ENCODE measurements at regions not wholly inside any gene's neighbourhood (a gene's known extent, or its start where the extent isn't known, plus 50 kb on each side); places are given as distances from the start of the nearest gene placed in this dataset.

DNA sequence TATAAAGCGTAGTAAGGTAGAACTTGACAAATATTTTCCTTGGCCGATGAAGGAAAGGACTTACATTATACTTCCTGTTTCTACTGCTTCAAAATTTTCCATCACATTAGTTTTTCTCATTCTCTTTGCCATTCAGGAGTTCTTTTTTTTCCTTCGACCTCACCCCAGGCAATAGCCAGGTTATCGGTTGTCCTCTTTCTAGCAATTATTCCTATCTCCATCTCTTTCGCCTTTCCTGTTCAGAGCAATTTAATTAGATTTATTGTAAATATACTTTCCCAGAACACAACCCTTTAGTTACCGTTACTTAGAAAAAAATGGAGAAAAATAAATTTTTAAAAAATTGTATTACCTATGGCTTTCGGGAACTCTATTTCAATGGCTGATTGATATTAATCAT is 205.2 kb downstream of the KCNJ2 start:
- intact Hi-C loops (cut with DNase I), result no loop called here
- no peak overlapping the region for H3K27ac ChIP-seq

GRCh38 chr17:70375406-70375805 is 206.1 kb downstream of the KCNJ2 start:
- Histone ChIP-seq H3K4me3 (no peak overlapping the region), H3K27me3 (no peaks in the 10 kb centered on the region), H3K36me3 (no peaks in the 10 kb centered on the region), H3K4me1 (no peaks in the 10 kb centered on the region), H3K27ac (no peak overlapping the region), H3K9me3 (no peaks in the 10 kb centered on the region)
- intact Hi-C loops (cut with DNase I), result no loop called here
- no peak for TF ChIP-seq CTCF (IDR thresholded peaks at IDR 0.05)
- no peak for DNase-seq (ENCODE audit: low spot score in 2 of 2)

More for the DNA sequence above, 205.2 kb downstream of the KCNJ2 start:
- H3K36me3 ChIP-seq, result no peaks in the 10 kb centered on the region
- DNase-seq (ENCODE audit: low spot score in 2 of 2), result no peak
- no peaks in the 10 kb centered on the region for H3K27me3 ChIP-seq
- no peaks in the 10 kb centered on the region for H3K9me3 ChIP-seq
- no peak for TF ChIP-seq CTCF (IDR thresholded peaks at IDR 0.05)
- no peak overlapping the region for H3K4me3 ChIP-seq
- no peaks in the 10 kb centered on the region for H3K4me1 ChIP-seq

- TF ChIP-seq CTCF (IDR thresholded peaks at IDR 0.05), result no peak
- Histone ChIP-seq H3K27ac (no peak overlapping the region), H3K9me3 (no peaks in the 10 kb centered on the region), H3K36me3 (no peaks in the 10 kb centered on the region), H3K4me3 (no peak overlapping the region), H3K27me3 (no peaks in the 10 kb centered on the region), H3K4me1 (no peaks in the 10 kb centered on the region)
- DNase-seq (ENCODE audit: low spot score in 2 of 2), result no peak
- intact Hi-C loops (cut with DNase I), result no loop called here
These were observed 206.8 kb downstream of the KCNJ2 start for GRCh38 chr17:70375813-70376770.

- no peak overlapping the region for H3K27ac ChIP-seq
- no peak for TF ChIP-seq CTCF (IDR thresholded peaks at IDR 0.05)
- H3K36me3 ChIP-seq, result no peaks in the 10 kb centered on the region
- no peaks in the 10 kb centered on the region for H3K9me3 ChIP-seq
- DNase-seq (ENCODE audit: low spot score in 2 of 2), result no peak
- H3K4me3 ChIP-seq, result no peak overlapping the region
- no peaks in the 10 kb centered on the region for H3K4me1 ChIP-seq
- intact Hi-C loops (cut with DNase I), result no loop called here
- no peaks in the 10 kb centered on the region for H3K27me3 ChIP-seq
These were observed 208.3 kb downstream of the KCNJ2 start for GRCh38 chr17:70377654-70378053.

DNA sequence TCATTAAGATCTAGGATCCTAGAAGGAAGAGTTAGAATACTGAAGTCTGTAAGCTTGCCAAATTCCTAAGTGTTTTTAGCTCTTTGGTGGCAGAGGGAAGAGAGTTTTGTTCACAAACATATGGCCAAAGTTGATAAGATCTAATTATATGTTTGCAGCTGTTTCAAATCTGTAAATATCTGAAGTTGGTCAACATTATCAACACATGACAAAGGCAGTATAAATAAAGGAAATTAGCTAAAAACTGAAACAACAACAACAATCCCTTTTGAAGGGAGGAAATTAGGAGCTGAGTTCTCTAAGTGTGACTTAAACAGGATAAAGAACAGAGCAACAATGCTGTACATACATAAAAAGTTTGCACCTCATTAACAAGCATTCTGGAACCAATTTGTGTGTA is 208.7 kb downstream of the KCNJ2 start:
- DNase-seq (ENCODE audit: low spot score in 2 of 2), result no peak
- H3K27me3 ChIP-seq, result no peaks in the 10 kb centered on the region
- intact Hi-C loops (cut with DNase I), result no loop called here
- no peak overlapping the region for H3K27ac ChIP-seq
- H3K36me3 ChIP-seq, result no peaks in the 10 kb centered on the region
- TF ChIP-seq CTCF (IDR thresholded peaks at IDR 0.05), result no peak
- H3K4me1 ChIP-seq, result no peaks in the 10 kb centered on the region
- H3K9me3 ChIP-seq, result no peaks in the 10 kb centered on the region
- H3K4me3 ChIP-seq, result no peak overlapping the region
